ENCODE measurements at regions not wholly inside any gene's neighbourhood (a gene's known extent, or its start where the extent isn't known, plus 50 kb on each side); places are given as distances from the start of the nearest gene placed in this dataset.

DNA sequence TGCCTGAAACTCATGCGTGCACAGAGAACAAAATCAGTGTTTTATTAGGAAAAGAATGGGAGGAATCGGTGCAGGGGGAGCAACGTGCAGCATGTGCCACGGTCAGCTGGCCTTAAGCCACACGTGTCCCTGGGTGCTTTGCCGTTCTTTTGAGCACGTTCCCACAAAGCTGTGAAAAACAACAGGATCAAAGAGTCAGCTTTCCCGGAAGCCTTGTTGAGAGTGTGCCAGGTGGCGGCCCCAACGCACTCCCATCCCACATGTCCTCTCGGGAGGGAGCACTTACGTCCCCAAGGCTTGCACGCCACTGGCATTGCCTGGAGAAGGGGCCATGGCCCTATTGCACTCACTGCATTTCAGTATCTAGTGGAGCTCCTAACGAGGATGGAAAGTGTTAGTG lies 511.2 kb downstream of the EIPR1 start:
- H3K79me1 ChIP-seq (ENCODE audit: low read length), result no peaks in the 10 kb centered on the region
- no peak overlapping the region for H3K4me2 ChIP-seq (ENCODE audit: low read length)
- no peak overlapping the region for H2BK5ac ChIP-seq (ENCODE audit: low read length)
- no peak overlapping the region for H2BK15ac ChIP-seq (replicated peaks; ENCODE audit: low read depth)
- H3K9ac ChIP-seq (ENCODE audit: low read length), result no peak overlapping the region
- H2AK5ac ChIP-seq (ENCODE audit: low read length), result no peak overlapping the region
- H3K4ac ChIP-seq (ENCODE audit: low read depth, low read length), result no peak overlapping the region
- no peak overlapping the region for H3K56ac ChIP-seq (ENCODE audit: low read length)
- H3K18ac ChIP-seq (ENCODE audit: low read length), result no peak overlapping the region
- H4K5ac ChIP-seq (ENCODE audit: low read length), result no peak overlapping the region
- no peak overlapping the region for H3K4me3 ChIP-seq (ENCODE audit: low read length)
- no peaks in the 10 kb centered on the region for H3K4me1 ChIP-seq (ENCODE audit: control insufficient read depth, low read depth, low read length)
- no peak overlapping the region for H4K8ac ChIP-seq (ENCODE audit: low read depth, low read length)
- H3K23ac ChIP-seq (ENCODE audit: low read length), result no peak overlapping the region
- no CpG with 5 or more reads among the region's 14 CpGs for WGBS (ENCODE audit: extremely low coverage, insufficient coverage, low lambda C conversion rate)
- no peaks in the 10 kb centered on the region for H3K79me2 ChIP-seq (ENCODE audit: control insufficient read depth, insufficient read depth, low read length)
- H2BK120ac ChIP-seq (ENCODE audit: low read depth, low read length), result no peak overlapping the region
- H3K27ac ChIP-seq (ENCODE audit: low read depth, low read length), result no peak overlapping the region
- no peaks in the 10 kb centered on the region for H3K36me3 ChIP-seq (ENCODE audit: control insufficient read depth, insufficient read depth, low read length)
- H3K27me3 ChIP-seq (ENCODE audit: insufficient read depth, low read length, poor library complexity), result no peaks in the 10 kb centered on the region
- DNase-seq, result no peak

DNA sequence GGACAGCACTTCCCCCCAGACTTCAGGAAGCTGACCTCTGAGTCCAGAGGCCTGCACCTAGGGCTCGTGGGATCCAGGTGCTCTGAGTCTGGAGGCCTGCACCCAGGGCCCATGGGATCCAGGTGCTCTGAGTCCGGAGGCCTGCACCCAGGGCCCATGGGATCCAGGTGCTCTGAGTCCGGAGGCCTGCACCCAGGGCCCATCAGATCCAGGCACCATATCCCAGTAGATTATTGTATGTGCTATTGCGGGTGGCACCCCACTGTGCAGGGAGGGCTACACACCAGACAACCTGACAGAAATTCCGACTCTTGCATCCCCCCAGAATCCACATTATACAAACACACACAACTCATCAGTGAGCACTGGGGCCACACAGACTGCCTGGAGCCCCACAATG lies 515.2 kb downstream of the EIPR1 start:
- WGBS (ENCODE audit: extremely low coverage, insufficient coverage, low lambda C conversion rate), result no CpG with 5 or more reads among the region's 5 CpGs
- no peak overlapping the region for H2BK120ac ChIP-seq (ENCODE audit: low read depth, low read length)
- no peak overlapping the region for H2BK5ac ChIP-seq (ENCODE audit: low read length)
- H3K18ac ChIP-seq (ENCODE audit: low read length), result no peak overlapping the region
- no peak overlapping the region for H3K4me3 ChIP-seq (ENCODE audit: low read length)
- no peak overlapping the region for H3K4me2 ChIP-seq (ENCODE audit: low read length)
- H3K4ac ChIP-seq (ENCODE audit: low read depth, low read length), result no peak overlapping the region
- no peak overlapping the region for H2AK5ac ChIP-seq (ENCODE audit: low read length)
- H4K5ac ChIP-seq (ENCODE audit: low read length), result no peak overlapping the region
- no peaks in the 10 kb centered on the region for H3K79me1 ChIP-seq (ENCODE audit: low read length)
- no peak overlapping the region for H3K56ac ChIP-seq (ENCODE audit: low read length)
- H3K79me2 ChIP-seq (ENCODE audit: control insufficient read depth, insufficient read depth, low read length), result no peaks in the 10 kb centered on the region
- H3K27me3 ChIP-seq (ENCODE audit: insufficient read depth, low read length, poor library complexity), result no peaks in the 10 kb centered on the region
- DNase-seq, result no peak
- no peak overlapping the region for H3K27ac ChIP-seq (ENCODE audit: low read depth, low read length)
- no peak overlapping the region for H3K23ac ChIP-seq (ENCODE audit: low read length)
- H4K8ac ChIP-seq (ENCODE audit: low read depth, low read length), result no peak overlapping the region
- no peaks in the 10 kb centered on the region for H3K4me1 ChIP-seq (ENCODE audit: control insufficient read depth, low read depth, low read length)
- H2BK15ac ChIP-seq (replicated peaks; ENCODE audit: low read depth), result no peak overlapping the region
- peaks cover 1% of the 10 kb centered on the region for H3K36me3 ChIP-seq (ENCODE audit: control insufficient read depth, insufficient read depth, low read length)
- no peak overlapping the region for H3K9ac ChIP-seq (ENCODE audit: low read length)

DNA sequence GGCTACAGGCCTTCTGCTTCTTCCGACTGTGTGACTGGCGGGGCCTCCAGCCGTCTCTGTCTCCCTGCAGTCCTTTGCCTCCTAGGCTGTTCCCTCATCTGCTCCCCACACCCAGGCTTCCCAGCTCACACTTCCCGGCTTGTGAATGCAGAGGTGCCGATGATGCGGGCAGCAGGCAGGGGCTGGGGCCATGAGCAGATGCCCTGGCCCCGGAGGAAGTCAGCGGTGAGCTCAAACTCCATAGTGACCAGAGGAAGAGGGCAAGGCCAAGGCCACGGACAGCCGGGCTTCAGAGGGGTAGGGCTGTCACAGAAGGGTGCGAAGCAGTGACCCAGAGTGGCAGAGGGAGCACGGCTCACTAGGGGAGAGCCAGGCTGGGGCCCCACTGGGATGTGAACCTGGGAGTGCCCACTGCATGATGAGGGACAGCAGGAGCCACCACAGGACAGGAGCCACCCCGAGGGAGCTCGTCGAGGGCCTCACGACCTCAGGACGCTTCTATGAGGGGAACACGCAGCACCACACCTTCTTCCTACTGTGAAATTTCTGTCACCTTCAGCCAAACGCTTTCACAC lies 515.9 kb downstream of the EIPR1 start:
- H3K9ac ChIP-seq (ENCODE audit: low read length), result no peak overlapping the region
- no peaks in the 10 kb centered on the region for H3K79me1 ChIP-seq (ENCODE audit: low read length)
- no peak overlapping the region for H2AK5ac ChIP-seq (ENCODE audit: low read length)
- H3K4me3 ChIP-seq (ENCODE audit: low read length), result no peak overlapping the region
- H3K27ac ChIP-seq (ENCODE audit: low read depth, low read length), result no peak overlapping the region
- H3K4me1 ChIP-seq (ENCODE audit: control insufficient read depth, low read depth, low read length), result no peaks in the 10 kb centered on the region
- H3K79me2 ChIP-seq (ENCODE audit: control insufficient read depth, insufficient read depth, low read length), result no peaks in the 10 kb centered on the region
- no peak overlapping the region for H3K56ac ChIP-seq (ENCODE audit: low read length)
- no peak overlapping the region for H3K18ac ChIP-seq (ENCODE audit: low read length)
- H2BK120ac ChIP-seq (ENCODE audit: low read depth, low read length), result no peak overlapping the region
- no peak overlapping the region for H2BK5ac ChIP-seq (ENCODE audit: low read length)
- no peaks in the 10 kb centered on the region for H3K27me3 ChIP-seq (ENCODE audit: insufficient read depth, low read length, poor library complexity)
- no peak overlapping the region for H2BK15ac ChIP-seq (replicated peaks; ENCODE audit: low read depth)
- no peak for DNase-seq
- no peak overlapping the region for H3K4ac ChIP-seq (ENCODE audit: low read depth, low read length)
- H3K4me2 ChIP-seq (ENCODE audit: low read length), result no peak overlapping the region
- no peak overlapping the region for H4K8ac ChIP-seq (ENCODE audit: low read depth, low read length)
- no peak overlapping the region for H3K23ac ChIP-seq (ENCODE audit: low read length)
- no CpG with 5 or more reads among the region's 19 CpGs for WGBS (ENCODE audit: extremely low coverage, insufficient coverage, low lambda C conversion rate)
- peaks cover 1% of the 10 kb centered on the region for H3K36me3 ChIP-seq (ENCODE audit: control insufficient read depth, insufficient read depth, low read length)
- H4K5ac ChIP-seq (ENCODE audit: low read length), result no peak overlapping the region

- Histone ChIP-seq H2AK5ac (ENCODE audit: low read length) (no peak overlapping the region), H3K56ac (ENCODE audit: low read length) (no peak overlapping the region), H3K4ac (ENCODE audit: low read depth, low read length) (no peak overlapping the region), H2BK15ac (replicated peaks; ENCODE audit: low read depth) (no peak overlapping the region), H2BK5ac (ENCODE audit: low read length) (no peak overlapping the region), H3K23ac (ENCODE audit: low read length) (no peak overlapping the region), H3K4me1 (ENCODE audit: control insufficient read depth, low read depth, low read length) (no peaks in the 10 kb centered on the region), H2BK120ac (ENCODE audit: low read depth, low read length) (no peak overlapping the region), H3K27ac (ENCODE audit: low read depth, low read length) (no peak overlapping the region), H4K8ac (ENCODE audit: low read depth, low read length) (no peak overlapping the region), H4K5ac (ENCODE audit: low read length) (no peak overlapping the region), H3K9ac (ENCODE audit: low read length) (no peak overlapping the region), H3K27me3 (ENCODE audit: insufficient read depth, low read length, poor library complexity) (no peaks in the 10 kb centered on the region), H3K4me3 (ENCODE audit: low read length) (no peak overlapping the region), H3K36me3 (ENCODE audit: control insufficient read depth, insufficient read depth, low read length) (peaks cover 1% of the 10 kb centered on the region), H3K79me1 (ENCODE audit: low read length) (no peaks in the 10 kb centered on the region), H3K79me2 (ENCODE audit: control insufficient read depth, insufficient read depth, low read length) (no peaks in the 10 kb centered on the region), H3K18ac (ENCODE audit: low read length) (no peak overlapping the region), H3K4me2 (ENCODE audit: low read length) (no peak overlapping the region)
- 100% methylated on average over 11 of the region's 20 CpGs for WGBS (ENCODE audit: extremely low coverage, insufficient coverage, low lambda C conversion rate)
- no peak for DNase-seq
These were observed 516.9 kb downstream of the EIPR1 start for GRCh38 chr2:2860589-2861300.

DNA sequence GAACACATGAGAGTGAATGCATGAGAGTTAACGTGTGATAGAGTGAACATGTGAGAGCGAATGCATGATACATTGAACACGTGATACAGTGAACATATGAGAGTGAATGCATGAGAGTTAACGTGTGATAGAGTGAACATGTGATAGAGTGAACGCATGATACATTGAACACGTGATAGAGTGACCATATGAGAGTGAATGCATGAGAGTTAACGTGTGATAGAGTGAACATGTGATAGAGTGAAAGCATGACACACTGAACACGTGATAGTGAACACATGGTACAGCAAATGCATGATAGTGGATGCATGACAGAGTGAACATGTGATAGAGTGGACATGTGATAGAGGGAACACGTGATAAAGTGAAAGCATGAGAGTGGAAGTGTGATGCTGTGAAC lies 517.9 kb downstream of the EIPR1 start:
- Histone ChIP-seq H3K4me1 (ENCODE audit: control insufficient read depth, low read depth, low read length) (no peaks in the 10 kb centered on the region), H3K4ac (ENCODE audit: low read depth, low read length) (no peak overlapping the region), H3K4me2 (ENCODE audit: low read length) (no peak overlapping the region), H3K27me3 (ENCODE audit: insufficient read depth, low read length, poor library complexity) (no peaks in the 10 kb centered on the region), H3K36me3 (ENCODE audit: control insufficient read depth, insufficient read depth, low read length) (peaks cover 1% of the 10 kb centered on the region), H3K56ac (ENCODE audit: low read length) (no peak overlapping the region), H3K79me1 (ENCODE audit: low read length) (no peaks in the 10 kb centered on the region), H3K23ac (ENCODE audit: low read length) (no peak overlapping the region), H2BK15ac (replicated peaks; ENCODE audit: low read depth) (no peak overlapping the region), H3K4me3 (ENCODE audit: low read length) (peak overlapping the region; percentile 23), H2BK120ac (ENCODE audit: low read depth, low read length) (no peak overlapping the region), H2AK5ac (ENCODE audit: low read length) (no peak overlapping the region), H4K5ac (ENCODE audit: low read length) (no peak overlapping the region), H3K79me2 (ENCODE audit: control insufficient read depth, insufficient read depth, low read length) (no peaks in the 10 kb centered on the region), H2BK5ac (ENCODE audit: low read length) (no peak overlapping the region), H3K18ac (ENCODE audit: low read length) (no peak overlapping the region), H4K8ac (ENCODE audit: low read depth, low read length) (no peak overlapping the region), H3K27ac (ENCODE audit: low read depth, low read length) (no peak overlapping the region), H3K9ac (ENCODE audit: low read length) (no peak overlapping the region)
- WGBS (ENCODE audit: extremely low coverage, insufficient coverage, low lambda C conversion rate), result no CpG with 5 or more reads among the region's 9 CpGs
- DNase-seq, result no peak

GRCh38 chr2:2859164-2859563 lies 518.5 kb downstream of the EIPR1 start:
- no peak overlapping the region for H3K4me3 ChIP-seq (ENCODE audit: low read length)
- H3K36me3 ChIP-seq (ENCODE audit: control insufficient read depth, insufficient read depth, low read length), result peaks cover 1% of the 10 kb centered on the region
- no peak overlapping the region for H3K9ac ChIP-seq (ENCODE audit: low read length)
- no peak overlapping the region for H3K56ac ChIP-seq (ENCODE audit: low read length)
- H3K79me1 ChIP-seq (ENCODE audit: low read length), result no peaks in the 10 kb centered on the region
- no peak overlapping the region for H2BK120ac ChIP-seq (ENCODE audit: low read depth, low read length)
- no CpG with 5 or more reads among the region's 15 CpGs for WGBS (ENCODE audit: extremely low coverage, insufficient coverage, low lambda C conversion rate)
- no peak overlapping the region for H2AK5ac ChIP-seq (ENCODE audit: low read length)
- no peaks in the 10 kb centered on the region for H3K27me3 ChIP-seq (ENCODE audit: insufficient read depth, low read length, poor library complexity)
- H3K23ac ChIP-seq (ENCODE audit: low read length), result no peak overlapping the region
- no peak overlapping the region for H3K18ac ChIP-seq (ENCODE audit: low read length)
- H3K4me1 ChIP-seq (ENCODE audit: control insufficient read depth, low read depth, low read length), result no peaks in the 10 kb centered on the region
- DNase-seq, result no peak
- no peak overlapping the region for H3K4ac ChIP-seq (ENCODE audit: low read depth, low read length)
- H3K79me2 ChIP-seq (ENCODE audit: control insufficient read depth, insufficient read depth, low read length), result no peaks in the 10 kb centered on the region
- no peak overlapping the region for H4K8ac ChIP-seq (ENCODE audit: low read depth, low read length)
- H3K27ac ChIP-seq (ENCODE audit: low read depth, low read length), result no peak overlapping the region
- no peak overlapping the region for H3K4me2 ChIP-seq (ENCODE audit: low read length)
- no peak overlapping the region for H2BK15ac ChIP-seq (replicated peaks; ENCODE audit: low read depth)
- no peak overlapping the region for H4K5ac ChIP-seq (ENCODE audit: low read length)
- H2BK5ac ChIP-seq (ENCODE audit: low read length), result no peak overlapping the region

Measured in mesendoderm (in vitro differentiated cells).